Cerebellar cortex (tissue), 1 donor: ENCODE measurements at regions not wholly inside any gene's neighbourhood (a gene's known extent, or its start where the extent isn't known, plus 50 kb on each side); places are given as distances from the start of the nearest gene placed in this dataset.

Experiments
- DNase-seq: peaks from one replicate; pipeline ENCODE4 v3.0.0-alpha.2; 2015; ENCODE audit warnings: low spot score

DNA sequence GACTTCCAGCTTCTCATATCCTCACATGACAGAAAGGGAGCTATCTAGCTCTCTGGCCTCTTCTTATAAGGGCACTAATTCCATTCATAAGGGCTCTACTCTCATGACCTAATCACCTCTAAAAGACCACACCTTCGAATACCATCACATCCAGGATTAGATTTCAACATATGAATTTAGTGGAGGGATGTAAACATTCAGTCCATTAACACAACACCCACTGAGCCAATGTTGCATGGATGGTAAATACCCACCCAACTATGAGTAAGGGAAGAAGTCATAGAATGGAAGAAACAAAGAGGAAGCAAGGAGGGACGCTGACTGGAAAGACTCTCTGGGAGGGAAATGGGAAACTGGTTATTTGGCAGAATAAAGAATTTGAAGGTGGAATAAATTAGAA, 112.6 kb upstream of the CCDC112 start:
- no peak for DNase-seq

DNA sequence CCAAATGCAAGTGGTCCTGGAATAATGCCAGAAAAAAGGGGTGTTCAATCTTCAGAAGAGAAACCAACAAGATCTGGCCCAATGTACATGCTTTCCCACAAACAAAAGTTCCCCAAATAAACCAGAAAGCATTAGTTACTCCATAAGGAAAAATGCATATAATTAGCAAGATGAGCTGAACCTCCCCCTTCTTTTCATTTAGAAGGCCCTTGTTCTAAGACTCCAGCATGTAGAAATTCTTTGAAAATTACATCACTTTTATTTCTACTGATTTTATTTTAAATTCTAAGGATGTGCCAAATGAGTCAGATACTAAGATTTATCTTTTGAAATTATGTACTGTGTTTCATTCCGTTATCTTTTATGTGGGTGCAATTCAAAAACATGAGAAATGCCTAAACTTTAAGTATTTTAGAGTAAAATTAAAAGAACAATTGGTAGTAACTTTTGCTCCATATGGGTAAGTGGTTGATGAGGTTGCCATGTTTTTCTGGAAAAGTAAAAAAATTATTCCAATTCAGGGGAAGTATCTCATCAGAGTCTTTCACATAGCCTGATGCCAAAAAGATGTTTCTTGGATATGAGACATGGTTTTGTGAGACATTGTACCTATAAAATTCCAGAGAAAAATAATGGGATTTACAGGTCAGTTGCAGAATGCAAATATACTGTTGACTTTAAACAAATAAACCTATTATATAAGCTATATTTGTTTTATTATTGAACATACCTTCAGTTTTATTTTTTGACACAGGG, 106.5 kb upstream of the CCDC112 start:
- DNase-seq: no peak

DNA sequence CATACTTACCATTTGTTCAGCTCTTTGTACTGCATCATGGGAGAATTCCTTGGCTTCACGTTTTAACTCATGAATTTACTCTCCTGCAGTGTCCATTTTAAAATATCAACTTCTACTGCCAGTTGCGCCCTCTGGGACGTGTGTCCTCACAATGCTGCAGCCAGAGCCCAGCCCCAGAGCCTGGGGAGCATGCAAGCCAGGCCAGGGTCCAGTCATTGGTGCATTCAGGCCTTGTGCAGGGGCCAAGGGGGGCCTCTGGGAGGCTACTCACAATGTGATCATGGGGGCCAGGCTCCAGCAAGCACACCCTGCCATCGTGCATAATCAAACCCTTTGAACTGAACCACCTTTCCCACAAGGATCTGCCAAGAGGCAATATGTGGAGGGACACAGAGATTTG, 105.6 kb upstream of the CCDC112 start:
- DNase-seq: no peak

DNA sequence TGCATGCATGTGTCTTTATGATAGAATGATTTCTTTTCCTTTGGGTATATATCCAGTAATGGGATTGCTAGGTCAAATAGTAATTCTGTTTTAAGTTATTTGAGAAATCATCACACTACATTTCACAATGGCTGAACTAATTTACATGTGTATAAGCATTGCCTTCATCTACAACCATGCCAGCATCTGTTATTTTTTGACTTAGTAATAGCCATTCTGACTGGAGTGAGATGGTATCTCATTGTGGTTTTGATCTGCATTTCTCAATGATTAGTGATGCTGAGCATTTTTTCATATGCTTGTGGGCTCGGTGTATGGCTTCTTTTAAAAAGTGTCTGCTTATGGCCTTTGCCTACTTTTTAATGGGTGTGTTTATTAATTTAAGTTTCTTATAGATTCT, 102.3 kb upstream of the CCDC112 start:
- no peak for DNase-seq

DNA sequence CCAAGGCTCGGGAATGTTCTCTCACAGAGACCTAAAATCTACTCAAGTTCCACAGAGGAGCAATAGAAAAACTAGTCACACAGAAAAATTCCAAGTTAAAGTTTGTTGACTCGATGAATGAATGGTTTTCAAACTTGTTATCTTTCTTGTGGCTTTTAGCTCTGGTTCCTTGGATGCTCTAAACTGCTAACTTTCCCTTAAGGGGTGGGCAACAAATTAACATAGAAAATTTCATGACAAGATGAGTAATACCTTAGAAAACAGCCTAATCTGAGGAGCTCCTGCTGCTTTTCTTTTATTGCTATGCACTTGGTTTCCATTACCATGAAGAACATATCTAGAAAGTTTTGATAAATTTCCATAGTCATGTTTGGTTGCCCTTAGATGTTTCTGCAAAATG, 100.2 kb upstream of the CCDC112 start:
- no peak for DNase-seq

DNA sequence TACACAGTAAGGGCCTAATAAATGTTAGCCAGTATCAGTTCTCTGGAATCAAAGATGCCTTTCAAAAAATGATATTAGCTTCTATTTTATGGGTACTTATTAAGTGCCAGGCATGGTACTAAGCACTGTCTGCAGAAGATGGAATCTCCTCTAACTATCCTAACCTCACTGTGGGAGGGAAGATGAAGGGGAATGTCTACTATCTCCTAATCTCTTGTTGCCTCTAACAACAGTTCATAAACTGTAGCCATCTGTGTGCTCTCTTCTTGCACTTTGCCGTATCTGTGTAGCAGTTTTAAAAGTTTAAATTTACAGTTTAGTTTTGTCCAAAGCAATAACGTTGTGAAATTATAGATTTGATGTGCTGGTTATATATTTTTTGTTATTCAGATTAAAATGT, 99.6 kb upstream of the CCDC112 start:
- no peak for DNase-seq

DNA sequence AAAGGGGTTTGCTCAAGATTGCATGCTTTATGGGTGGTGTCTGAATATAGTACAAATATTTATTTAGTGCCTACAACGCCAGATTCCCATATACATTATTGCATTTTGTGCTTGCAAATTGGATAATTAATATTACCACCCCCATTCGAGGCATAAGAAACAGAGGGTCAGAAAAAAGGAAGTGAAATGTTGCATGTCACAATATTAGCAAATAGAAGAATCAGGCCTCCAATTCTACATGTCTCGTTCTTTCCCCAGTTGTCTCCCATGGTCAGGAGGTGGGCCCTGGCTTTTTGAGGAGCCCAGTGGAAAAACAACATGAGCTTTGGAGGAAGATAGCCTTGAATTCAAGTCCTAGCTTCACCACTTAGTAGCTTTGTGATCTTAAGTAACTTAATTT, 98.1 kb upstream of the CCDC112 start:
- no peak for DNase-seq

DNA sequence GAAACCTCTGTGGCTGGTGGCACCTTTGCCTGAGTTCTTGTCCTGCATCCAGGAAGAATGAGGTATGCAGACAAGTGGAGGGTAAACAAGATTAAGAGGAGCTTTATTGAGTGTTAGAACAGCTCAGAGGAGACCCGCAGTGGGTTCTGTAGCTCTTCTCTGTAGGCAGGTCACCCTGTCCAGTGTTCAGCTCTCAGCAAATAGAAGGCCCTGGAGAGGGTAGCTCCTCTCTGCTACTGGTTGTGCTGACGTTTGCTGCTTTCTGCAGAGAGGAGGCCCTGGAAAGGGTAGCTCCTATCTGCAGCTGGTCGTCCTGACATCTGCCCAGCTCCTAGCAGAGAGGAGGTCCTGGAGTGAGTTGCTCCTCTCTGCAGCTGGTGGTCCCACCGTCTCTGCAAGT, 96.8 kb upstream of the CCDC112 start:
- DNase-seq: no peak

DNA sequence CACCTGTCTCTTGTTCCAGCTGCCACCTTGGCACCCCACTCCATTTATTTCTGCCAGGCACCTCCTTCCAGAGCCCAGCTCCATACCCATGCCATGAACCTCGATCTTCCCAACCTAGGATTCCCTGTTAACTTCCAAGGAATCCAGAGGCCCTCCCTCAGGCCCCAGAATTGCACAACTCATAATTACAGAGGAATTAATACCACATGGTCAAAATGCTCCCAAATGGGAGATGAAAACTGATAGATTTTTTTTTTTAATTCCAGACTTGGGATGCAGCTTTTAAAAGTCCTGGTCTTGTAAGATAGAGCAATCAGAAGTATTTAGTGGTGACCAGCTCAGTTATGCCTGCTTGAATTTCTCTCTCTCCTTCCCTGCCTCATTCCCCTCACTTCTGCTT, 96.2 kb upstream of the CCDC112 start:
- no peak for DNase-seq

DNA sequence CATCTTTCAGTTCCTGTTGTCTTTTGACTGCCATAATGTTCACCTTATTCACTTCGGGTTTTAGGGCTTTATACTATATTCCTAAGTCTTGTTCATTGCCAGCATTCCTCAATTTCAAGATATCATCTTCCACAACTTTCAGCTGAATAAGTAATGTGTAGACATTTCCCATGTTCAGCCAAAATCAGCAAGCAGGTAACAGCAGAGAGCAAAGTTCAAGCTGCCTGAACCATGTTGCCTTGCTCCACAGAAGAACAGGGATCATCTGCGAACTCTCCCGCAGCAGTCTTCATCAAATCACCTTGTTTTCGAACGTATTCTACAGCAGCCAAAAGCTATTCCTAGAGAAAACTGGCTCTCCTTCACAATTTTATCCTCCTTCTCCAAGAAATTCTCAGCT, 95.3 kb upstream of the CCDC112 start:
- DNase-seq: no peak

DNA sequence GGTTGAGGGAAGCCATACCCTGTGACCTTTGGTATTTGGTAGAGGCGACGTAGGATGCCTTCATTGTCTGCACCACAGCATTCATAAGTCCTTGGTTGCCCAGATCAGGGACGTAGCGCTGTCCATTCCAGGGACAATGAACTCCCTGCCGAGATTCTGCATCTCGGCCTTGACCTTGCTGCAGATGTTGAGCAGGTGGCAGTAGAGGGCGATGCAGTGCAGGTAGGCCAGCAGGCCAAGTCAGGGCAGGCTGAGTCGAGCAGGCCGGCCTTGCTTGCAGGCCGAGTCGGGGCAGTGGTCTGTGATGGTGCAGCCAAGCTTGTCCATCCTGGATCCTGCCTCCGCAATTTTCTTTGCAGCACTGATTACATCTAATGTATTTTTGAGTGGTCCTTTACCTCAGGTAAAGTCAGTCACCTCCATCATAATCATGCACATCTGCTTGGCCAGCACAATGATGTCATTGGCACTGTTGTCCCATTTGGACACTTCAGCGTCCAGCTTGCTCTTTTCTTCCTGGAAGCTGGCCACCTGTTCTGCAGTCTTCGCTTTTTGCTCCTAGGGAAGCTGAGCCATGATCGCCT, 93.4 kb upstream of the CCDC112 start:
- DNase-seq: no peak

DNA sequence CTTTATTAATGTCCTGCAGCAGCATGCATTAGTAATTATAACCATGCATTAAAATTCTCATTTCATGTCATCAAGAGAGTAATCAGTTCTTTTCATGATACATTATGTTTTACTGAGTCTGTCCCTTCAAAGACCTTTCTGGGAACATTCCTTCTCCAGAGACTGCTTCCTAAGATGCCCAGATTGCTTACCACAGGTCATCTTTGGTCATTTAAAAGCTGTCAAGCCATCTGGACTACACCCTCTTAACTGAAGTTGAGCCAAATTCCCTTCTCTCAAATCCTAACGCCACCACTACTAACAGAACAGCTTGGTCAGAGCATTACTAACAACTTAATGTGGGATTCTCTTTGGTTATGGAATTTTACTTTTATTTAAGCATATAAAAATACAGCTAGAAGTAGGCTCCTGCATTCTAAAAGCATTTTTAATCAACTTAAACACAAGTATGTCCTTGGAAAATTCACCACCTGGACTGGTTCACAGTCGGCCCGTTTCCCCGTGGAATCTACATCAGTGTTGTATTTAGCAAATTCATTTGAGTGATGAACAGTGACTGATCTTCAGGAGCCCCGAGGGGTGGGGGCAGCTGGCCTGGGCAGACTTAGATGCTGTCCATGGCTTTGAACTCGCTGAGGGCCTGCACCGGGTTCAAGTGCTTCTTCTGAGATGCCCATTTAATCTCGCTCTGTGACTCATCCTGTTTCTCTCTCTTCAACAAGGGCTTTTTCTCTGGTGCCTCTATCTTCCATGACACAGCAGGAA, 92.8 kb upstream of the CCDC112 start:
- peak; percentile 96 for DNase-seq

DNA sequence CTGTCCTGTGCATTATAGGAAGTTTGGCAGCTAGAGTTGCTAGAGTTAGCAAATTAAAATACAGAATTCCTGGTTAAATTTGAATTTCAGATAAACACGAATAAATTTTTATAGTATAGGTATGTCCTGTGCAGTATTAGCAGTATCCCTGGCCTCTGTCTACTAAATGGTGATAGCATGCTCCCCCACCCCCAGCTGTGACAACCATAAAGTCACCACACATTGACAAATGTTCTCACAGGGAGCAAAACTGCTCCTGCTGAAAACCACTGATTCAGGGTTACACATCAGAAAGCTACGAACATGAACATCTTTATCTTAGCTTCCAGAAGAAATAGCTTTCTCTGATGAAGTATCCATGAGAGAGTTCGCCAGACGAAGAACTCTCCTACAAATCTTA, 91.8 kb upstream of the CCDC112 start:
- DNase-seq: no peak

DNA sequence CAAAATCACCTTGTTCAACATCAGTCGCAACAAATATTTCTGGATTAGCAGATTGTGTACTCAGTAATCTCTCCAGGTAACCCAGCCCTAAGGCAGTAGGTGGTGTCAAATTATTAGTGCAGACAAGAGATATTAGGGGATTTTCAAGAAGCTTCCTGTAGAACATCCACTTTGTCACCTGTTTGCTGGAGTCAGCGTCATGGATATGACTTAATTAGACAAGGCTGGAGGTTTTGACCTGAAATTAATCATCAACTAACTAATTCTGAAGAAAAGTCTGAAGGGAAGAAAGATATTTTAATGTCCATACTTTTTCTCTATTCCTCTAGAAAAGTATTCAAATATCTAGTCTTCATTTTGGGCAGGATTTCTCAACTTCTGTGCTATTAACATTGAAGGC, 91.4 kb upstream of the CCDC112 start:
- no peak for DNase-seq

DNA sequence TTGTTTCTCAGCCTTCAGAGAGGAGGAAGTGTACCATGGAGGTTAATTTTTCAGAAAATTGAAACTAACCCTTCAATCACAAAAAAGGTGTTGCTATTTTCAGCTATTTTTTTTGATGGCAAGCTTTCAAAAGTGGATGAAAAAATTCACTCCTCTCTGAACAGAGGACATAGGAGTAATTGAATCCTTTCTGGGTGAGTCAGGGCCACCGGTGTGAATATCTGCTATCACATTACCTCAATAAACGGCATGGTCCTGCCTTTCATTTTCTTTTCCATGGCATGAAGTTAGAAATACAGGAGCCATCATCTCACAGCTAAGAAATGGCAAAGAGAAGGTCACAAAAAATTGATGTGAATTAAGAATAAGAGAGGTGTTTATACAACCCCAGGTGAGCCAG, 90.2 kb upstream of the CCDC112 start:
- no peak for DNase-seq

DNA sequence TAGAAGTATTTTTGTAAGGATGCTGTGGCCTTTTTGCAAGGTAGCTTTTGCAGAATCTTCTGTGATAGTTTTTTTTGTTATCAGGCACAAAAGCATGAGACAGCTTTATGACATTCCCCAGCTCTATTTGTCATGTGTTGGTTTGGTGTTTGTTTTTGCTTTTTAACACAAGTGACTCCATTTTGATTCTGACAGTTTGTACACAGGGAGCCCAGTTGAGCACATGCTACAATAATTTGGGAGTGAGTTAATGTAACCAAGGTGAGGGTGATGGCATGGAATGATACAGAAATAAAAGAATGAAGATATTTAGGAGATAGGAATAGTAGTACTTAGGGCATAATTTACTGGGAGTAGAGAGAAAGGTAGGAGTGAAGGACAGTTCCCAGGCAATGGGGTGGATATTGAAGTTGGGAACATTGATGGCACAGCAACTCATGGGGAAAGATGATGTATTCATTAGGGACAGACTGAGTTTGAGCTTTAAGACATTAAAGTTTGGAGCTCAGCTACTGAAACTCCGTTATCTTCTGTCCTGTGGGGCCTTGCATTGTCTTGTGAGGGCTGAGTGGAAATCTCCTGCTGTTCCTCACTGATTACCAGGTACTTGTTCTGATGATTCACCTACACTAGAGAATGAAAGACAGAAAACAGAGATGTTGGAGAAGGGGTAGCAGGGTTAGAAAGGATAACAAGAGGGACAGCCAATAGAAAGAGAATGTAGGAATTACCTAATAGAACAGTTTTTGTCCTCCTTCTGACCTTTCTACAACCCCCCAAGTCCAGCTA, 88.3 kb upstream of the CCDC112 start:
- no peak for DNase-seq

DNA sequence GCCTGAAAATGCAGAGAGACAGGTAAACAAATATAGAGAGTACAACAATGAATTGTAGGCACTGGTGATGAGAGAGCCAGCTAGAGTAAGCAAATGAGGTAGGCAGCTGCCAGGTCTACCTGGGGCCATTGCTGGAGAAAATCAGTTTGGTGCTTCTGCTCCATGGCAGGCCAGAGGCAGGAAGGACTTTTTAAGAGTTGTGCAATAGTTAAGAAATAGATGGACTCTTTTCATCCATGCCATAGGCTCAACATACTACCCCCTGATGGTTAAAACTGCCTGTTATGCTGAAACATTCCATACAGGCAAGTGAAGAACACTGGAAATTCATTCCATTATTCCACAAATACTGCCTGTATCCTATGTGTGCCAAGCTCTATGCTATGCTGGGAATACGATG, 86.5 kb upstream of the CCDC112 start:
- DNase-seq: no peak

DNA sequence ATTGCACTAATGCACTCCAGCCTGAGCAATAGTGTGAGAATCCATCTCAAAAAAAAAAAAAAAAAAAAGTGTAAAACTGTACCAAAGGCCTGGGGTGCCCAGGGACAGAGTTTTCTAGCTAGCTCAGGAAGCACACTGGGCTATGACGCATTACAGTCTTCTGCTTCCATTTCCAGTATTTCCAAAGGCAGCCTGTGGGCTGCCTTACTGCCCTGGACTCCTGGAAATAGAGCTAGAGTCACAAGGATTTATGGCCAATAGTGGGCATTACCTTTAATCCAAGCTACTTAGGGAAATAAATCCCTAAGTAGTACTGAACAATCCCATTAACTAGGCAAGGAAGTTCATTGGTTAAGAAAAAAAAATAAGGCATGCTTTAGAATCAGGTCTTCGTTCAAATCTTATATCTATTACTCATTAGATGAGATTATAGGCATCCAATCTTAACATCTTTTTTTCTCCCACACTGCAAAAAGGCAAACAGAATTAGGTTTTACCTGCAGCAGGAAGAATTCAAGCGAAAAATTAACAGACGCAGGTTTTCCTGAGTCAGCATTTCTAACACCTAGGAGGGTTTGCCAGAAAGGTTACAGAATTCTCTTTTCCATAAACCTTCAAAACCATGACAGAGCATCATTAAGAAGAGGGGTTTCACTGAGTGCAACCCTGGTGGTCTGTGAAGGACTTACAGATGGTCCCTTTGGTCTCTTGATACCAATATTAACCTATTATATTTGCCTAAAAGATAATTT, 85.6 kb upstream of the CCDC112 start:
- peak; percentile 48 for DNase-seq

DNA sequence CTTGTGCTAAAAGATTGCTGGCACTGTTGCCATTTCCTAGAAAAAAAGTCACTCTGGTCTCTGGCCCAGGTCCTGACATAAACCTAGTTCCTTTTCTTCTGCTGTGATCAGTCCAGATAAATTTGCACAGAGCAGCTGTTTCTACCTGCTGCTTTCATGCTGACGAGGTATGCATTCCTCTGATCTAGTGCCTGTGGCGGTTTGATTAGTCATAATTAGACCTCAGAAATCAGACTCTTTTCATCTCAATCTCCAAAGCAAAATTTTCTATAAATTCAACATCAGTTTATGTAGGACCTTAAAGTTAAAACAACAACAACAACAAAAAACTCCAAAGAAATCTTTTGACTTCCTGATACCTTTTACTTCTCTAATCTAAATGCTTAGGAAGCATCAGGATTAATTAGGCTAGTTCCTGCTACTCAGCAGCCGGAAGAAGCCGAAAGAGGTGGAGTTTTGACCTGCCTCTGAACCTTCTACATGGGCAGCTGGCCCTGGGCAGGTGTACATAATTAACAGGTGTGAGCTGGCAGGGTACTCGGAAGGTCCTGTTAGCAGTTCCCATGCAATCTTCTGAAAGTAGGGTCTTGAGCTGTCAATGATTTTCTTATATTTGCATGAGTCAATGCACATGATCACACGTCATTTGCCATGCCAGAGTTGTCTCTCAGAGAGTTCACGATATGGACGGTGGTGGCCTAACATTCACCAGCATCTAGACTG, 83.3 kb upstream of the CCDC112 start:
- no peak for DNase-seq

DNA sequence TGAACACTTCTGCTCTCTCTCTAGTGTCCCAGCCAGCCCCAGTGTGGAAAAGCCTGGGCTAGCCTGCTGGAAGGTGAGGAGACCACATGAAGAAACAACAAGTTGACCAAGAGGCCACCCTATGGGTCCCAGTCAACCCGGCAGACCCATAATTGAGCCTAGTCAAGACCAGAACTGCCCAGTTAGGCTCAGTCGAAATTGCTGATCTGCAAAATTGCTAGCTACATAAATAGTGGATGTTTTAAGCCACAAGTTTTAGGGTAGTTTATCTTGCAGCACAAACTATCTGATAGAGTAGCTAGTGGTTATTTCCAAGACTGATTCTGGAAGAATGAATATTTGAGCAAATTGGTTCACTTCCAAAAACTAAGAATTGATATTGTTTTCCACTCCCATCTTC, 82.3 kb upstream of the CCDC112 start:
- no peak for DNase-seq
